ENCODE measurements at regions not wholly inside any gene's neighbourhood (a gene's known extent, or its start where the extent isn't known, plus 50 kb on each side); places are given as distances from the start of the nearest gene placed in this dataset.

GRCh38 chr6:90803956-90804355 is 217.1 kb upstream of the MAP3K7 start:
- in situ Hi-C loops (cut with MboI): no loop called here
- intact Hi-C loops (cut with micrococcal nuclease; ENCODE audit: unreplicated experiment): no loop called here
- FAIRE-seq: no peak
- Histone ChIP-seq H3K36me3 (ENCODE audit: control insufficient read depth in 2 of 2, insufficient read depth in 2 of 2, low read length in 1 of 2) (no peaks in the 10 kb centered on the region), H3K4me1 (ENCODE audit: control insufficient read depth, insufficient read depth, low read length) (no peaks in the 10 kb centered on the region), H3K9ac (ENCODE audit: control insufficient read depth, insufficient read depth, low read length) (no peak overlapping the region), H2AFZ (ENCODE audit: control insufficient read depth, low read depth, low read length) (no peak overlapping the region), H3K4me3 (no peak overlapping the region), H3K27ac (ENCODE audit: control insufficient read depth, insufficient read depth) (no peak overlapping the region), H4K20me1 (ENCODE audit: control insufficient read depth, insufficient read depth) (no peaks in the 10 kb centered on the region), H3K4me2 (ENCODE audit: control insufficient read depth, insufficient read depth) (no peak overlapping the region), H3K9me3 (replicated peaks; ENCODE audit: control insufficient read depth, insufficient read depth, low read length) (no peaks in the 10 kb centered on the region), H3K79me2 (ENCODE audit: control insufficient read depth, insufficient read depth, low read length) (no peaks in the 10 kb centered on the region), H3K27me3 (replicated peaks in 1 of 2; ENCODE audit: control insufficient read depth in 2 of 2, insufficient read depth in 2 of 2, low read length in 1 of 2) (no peaks in the 10 kb centered on the region)
- CTCF ChIA-PET: no interaction called here
- ATAC-seq: no peak
- DNase-seq (ENCODE audit: low read depth, low spot score): no peak
- SMC1A ChIA-PET (ENCODE audit: uncharacterized antibody, unreplicated experiment): no interaction called here
- WGBS (ENCODE audit: insufficient coverage, insufficient replicate concordance, low lambda C conversion rate, missing lambda C conversion rate): 0% methylated on average over 2 of the region's 2 CpGs
- POLR2A ChIA-PET: no interaction called here
- TF ChIP-seq NR2C1 (IDR thresholded peaks at IDR 0.05) (no peak), MYB (IDR thresholded peaks at IDR 0.05; ENCODE audit: borderline replicate concordance, low read depth, low read length) (no peak), CHD1 (IDR thresholded peaks at IDR 0.05; ENCODE audit: low read depth, low read length) (no peak), CEBPZ (IDR thresholded peaks at IDR 0.05; ENCODE audit: low read depth, low read length) (no peak), NBN (IDR thresholded peaks at IDR 0.05) (no peak), MEF2B (IDR thresholded peaks at IDR 0.05; ENCODE audit: partially characterized antibody, poor library complexity, severe bottlenecking) (no peak), IKZF1 (conservative IDR thresholded peaks at IDR 0.05) (no peak), POLR2AphosphoS2 (IDR thresholded peaks at IDR 0.05; ENCODE audit: low read depth, low read length) (no peak), ZNF384 (IDR thresholded peaks at IDR 0.05; ENCODE audit: borderline replicate concordance, low read depth, low read length) (no peak), BRCA1 (IDR thresholded peaks at IDR 0.05; ENCODE audit: low read depth, low read length) (no peak), RAD51 (IDR thresholded peaks at IDR 0.05) (no peak), ATF3 (IDR thresholded peaks at IDR 0.05; ENCODE audit: borderline replicate concordance, extremely low read depth, low read depth, low read length) (no peak), EP300 (IDR thresholded peaks at IDR 0.05; ENCODE audit: borderline replicate concordance in 1 of 2, control insufficient read depth in 1 of 2, low read depth in 2 of 2, low read length in 2 of 2) (no peak)
- RAD21 ChIA-PET (ENCODE audit: unreplicated experiment): no interaction called here
- no TSS peak for BruUV-seq (replicated peaks)

All from GM12878 (cell line).